ENCODE measurements at regions not wholly inside any gene's neighbourhood (a gene's known extent, or its start where the extent isn't known, plus 50 kb on each side); places are given as distances from the start of the nearest gene placed in this dataset.
"Not testable (repeated sequence)": the region's sequence is repeated elsewhere in the genome, so short reads cannot be mapped to it uniquely, and the experiment has no call there.

- DNase-seq = no peak
- Histone ChIP-seq H3K27me3 (ENCODE audit: control insufficient read depth in 1 of 2, insufficient read depth in 2 of 2, low read length in 2 of 2) (peaks cover 25 to 27% of the 10 kb centered on the region in 2 experiments), H3K27ac (ENCODE audit: low read depth in 1 of 2, low read length in 2 of 2) (no peak overlapping the region), H3K4me1 (ENCODE audit: insufficient read depth, low read length) (peaks cover 3% of the 10 kb centered on the region), H3K36me3 (ENCODE audit: insufficient read depth, low read length) (no peaks in the 10 kb centered on the region), H3K9me3 (ENCODE audit: control insufficient read depth in 1 of 2, insufficient read depth in 1 of 2, low read length in 2 of 2) (peaks cover 0 to 31% of the 10 kb centered on the region in 2 experiments), H3K4me3 (ENCODE audit: low read length) (no peak overlapping the region)
- CTCF ChIA-PET = no interaction called here
- Mint-ChIP-seq H3K27me3 (peaks cover 30% of the 10 kb centered on the region), H3K27ac (no peak overlapping the region), H3K36me3 (ENCODE audit: low read depth) (no peaks in the 10 kb centered on the region), H3K9me3 (peaks cover 5% of the 10 kb centered on the region), H3K4me3 (no peak overlapping the region), H3K4me1 (ENCODE audit: low read depth) (no peaks in the 10 kb centered on the region)
- TF ChIP-seq CTCF (IDR thresholded peaks at IDR 0.05) = no peak
- POLR2A ChIA-PET = no interaction called here
- ATAC-seq (ENCODE audit: poor library complexity) = no peak
- intact Hi-C loops (cut with DNase I, micrococcal nuclease) = no loop called here
These were observed 733.5 kb downstream of the ZWINT start for GRCh38 chr10:55627501-55628051.

- H3K4me3 ChIP-seq (ENCODE audit: low read length); intact Hi-C loops (cut with DNase I, micrococcal nuclease); H3K27ac ChIP-seq (ENCODE audit: low read depth in 1 of 2, low read length in 2 of 2); POLR2A ChIA-PET; H3K27ac Mint-ChIP-seq; H3K4me1 ChIP-seq (ENCODE audit: insufficient read depth, low read length); H3K36me3 Mint-ChIP-seq (ENCODE audit: low read depth); H3K9me3 ChIP-seq (ENCODE audit: control insufficient read depth in 1 of 2, insufficient read depth in 1 of 2, low read length in 2 of 2); H3K27me3 Mint-ChIP-seq; H3K4me1 Mint-ChIP-seq (ENCODE audit: low read depth); DNase-seq; ATAC-seq (ENCODE audit: poor library complexity); H3K9me3 Mint-ChIP-seq; CTCF ChIA-PET; H3K27me3 ChIP-seq (ENCODE audit: control insufficient read depth in 1 of 2, insufficient read depth in 2 of 2, low read length in 2 of 2); H3K4me3 Mint-ChIP-seq; H3K36me3 ChIP-seq (ENCODE audit: insufficient read depth, low read length): not testable (repeated sequence)
These were observed 759.2 kb downstream of the ZWINT start for GRCh38 chr10:55601690-55602478.

GRCh38 chr10:55551603-55552002 lies 750.6 kb upstream of the PCDH15 start:
- H3K27ac ChIP-seq (ENCODE audit: low read depth in 1 of 2, low read length in 2 of 2) = no peak overlapping the region
- Mint-ChIP-seq H3K4me3 (no peak overlapping the region), H3K27me3 (no peaks in the 10 kb centered on the region)

More at GRCh38 chr10:55551603-55552002, 750.6 kb upstream of the PCDH15 start:
- Mint-ChIP-seq H3K36me3 (ENCODE audit: low read depth) (no peaks in the 10 kb centered on the region), H3K4me1 (ENCODE audit: low read depth) (no peaks in the 10 kb centered on the region), H3K9me3 (peaks cover 3% of the 10 kb centered on the region), H3K27ac (no peak overlapping the region)
- TF ChIP-seq CTCF (IDR thresholded peaks at IDR 0.05) = no peak
- DNase-seq (no peak), ATAC-seq (ENCODE audit: poor library complexity) (no peak)
- no peaks in the 10 kb centered on the region for H3K27me3 ChIP-seq (ENCODE audit: control insufficient read depth in 1 of 2, insufficient read depth in 2 of 2, low read length in 2 of 2)
- H3K4me3 ChIP-seq (ENCODE audit: low read length) = no peak overlapping the region
- H3K36me3 ChIP-seq (ENCODE audit: insufficient read depth, low read length) = no peaks in the 10 kb centered on the region
- CTCF ChIA-PET = no interaction called here
- H3K4me1 ChIP-seq (ENCODE audit: insufficient read depth, low read length) = no peaks in the 10 kb centered on the region
- POLR2A ChIA-PET = no interaction called here
- peaks cover 0 to 3% of the 10 kb centered on the region in 2 experiments for H3K9me3 ChIP-seq (ENCODE audit: control insufficient read depth in 1 of 2, insufficient read depth in 1 of 2, low read length in 2 of 2)
- intact Hi-C loops (cut with DNase I, micrococcal nuclease) = no loop called here
